HG02840 (cell line): ENCODE measurements at regions not wholly inside any gene's neighbourhood (a gene's known extent, or its start where the extent isn't known, plus 50 kb on each side); places are given as distances from the start of the nearest gene placed in this dataset.

Experiments used
- ATAC-seq: cut with Tn5 transposase; IDR thresholded peaks from one replicate; pipeline ENCODE4 v1.9.1; 2021; ENCODE audit warnings: mild to moderate bottlenecking, moderate library complexity, moderate number of reproducible peaks; ENCODE audit not compliant: unreplicated experiment, low FRiP score

GRCh38 chr4:144557404-144557803, 88.6 kb upstream of the HHIP start:
- ATAC-seq = no peak

GRCh38 chr4:144562019-144562705, 83.8 kb upstream of the HHIP start:
- ATAC-seq = no peak

GRCh38 chr4:144564358-144564757, 81.6 kb upstream of the HHIP start:
- no peak for ATAC-seq

- peak; percentile 63 for ATAC-seq
Observed at GRCh38 chr4:144565527-144566195, 80.3 kb upstream of the HHIP start.

- no peak for ATAC-seq
Observed at GRCh38 chr4:144572660-144573059, 73.3 kb upstream of the HHIP start.

- ATAC-seq = no peak
Observed at GRCh38 chr4:144574000-144574399, 72.0 kb upstream of the HHIP start.

- no peak for ATAC-seq
Observed at GRCh38 chr4:144574509-144574908, 71.4 kb upstream of the HHIP start.

GRCh38 chr4:144575181-144575580, 70.8 kb upstream of the HHIP start:
- no peak for ATAC-seq

GRCh38 chr4:144578681-144579080, 67.3 kb upstream of the HHIP start:
- no peak for ATAC-seq

- ATAC-seq = no peak
Observed at GRCh38 chr4:144579411-144580030, 66.4 kb upstream of the HHIP start.

GRCh38 chr4:144580430-144580829, 65.5 kb upstream of the HHIP start:
- ATAC-seq = no peak

GRCh38 chr4:144582105-144582850, 63.7 kb upstream of the HHIP start:
- no peak for ATAC-seq

- ATAC-seq = no peak
Observed at GRCh38 chr4:144582975-144583374, 63.0 kb upstream of the HHIP start.

GRCh38 chr4:144583658-144584057, 62.3 kb upstream of the HHIP start:
- ATAC-seq = no peak

GRCh38 chr4:144584428-144584827, 61.5 kb upstream of the HHIP start:
- ATAC-seq = no peak

- ATAC-seq = no peak
Observed at GRCh38 chr4:144589512-144589911, 56.4 kb upstream of the HHIP start.

GRCh38 chr4:144590020-144590419, 55.9 kb upstream of the HHIP start:
- no peak for ATAC-seq

- no peak for ATAC-seq
Observed at GRCh38 chr4:144591401-144591800, 54.6 kb upstream of the HHIP start.

- no peak for ATAC-seq
Observed at GRCh38 chr4:144592264-144592663, 53.7 kb upstream of the HHIP start.

GRCh38 chr4:144594471-144594986, 51.4 kb upstream of the HHIP start:
- no peak for ATAC-seq

GRCh38 chr4:144595681-144596080, 50.3 kb upstream of the HHIP start:
- no peak for ATAC-seq
